ENCODE measurements at regions not wholly inside any gene's neighbourhood (a gene's known extent, or its start where the extent isn't known, plus 50 kb on each side); places are given as distances from the start of the nearest gene placed in this dataset.

DNA sequence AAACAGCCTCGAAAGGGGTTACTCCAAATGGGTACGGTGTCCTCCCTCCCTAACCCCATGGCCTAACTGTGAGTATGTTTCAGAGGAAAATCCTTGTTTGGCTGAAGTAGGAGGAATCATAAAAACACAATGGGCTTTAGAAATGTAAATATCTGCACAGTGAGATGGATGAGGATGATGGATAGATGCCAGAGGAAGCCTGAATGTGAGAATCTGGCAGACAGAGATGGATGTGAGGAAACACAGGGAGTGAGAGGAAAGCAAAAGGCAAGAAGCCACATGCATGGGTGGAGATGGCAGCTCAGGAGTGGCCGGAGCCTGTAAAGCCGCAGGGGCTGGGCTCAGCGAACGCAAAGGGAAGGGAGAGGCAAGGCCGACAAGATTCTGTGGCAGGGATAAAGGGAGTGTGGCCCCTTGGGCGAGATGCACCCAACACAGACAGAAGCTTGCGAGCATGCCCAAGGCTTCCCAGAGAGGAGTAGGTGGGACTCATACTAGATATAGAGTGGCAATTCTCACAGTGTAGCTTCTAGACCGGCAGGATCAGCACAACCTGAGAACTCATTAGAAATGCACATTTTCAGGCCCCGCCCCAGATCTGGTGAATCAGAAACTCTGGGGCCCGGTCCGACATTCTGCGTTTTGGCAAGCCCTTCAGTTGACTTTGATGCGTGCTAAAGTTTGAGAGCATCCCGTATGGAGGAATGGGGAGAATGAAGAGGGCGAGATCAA is 237.3 kb upstream of the CADM1 start:
- TF ChIP-seq, protein P1, sequence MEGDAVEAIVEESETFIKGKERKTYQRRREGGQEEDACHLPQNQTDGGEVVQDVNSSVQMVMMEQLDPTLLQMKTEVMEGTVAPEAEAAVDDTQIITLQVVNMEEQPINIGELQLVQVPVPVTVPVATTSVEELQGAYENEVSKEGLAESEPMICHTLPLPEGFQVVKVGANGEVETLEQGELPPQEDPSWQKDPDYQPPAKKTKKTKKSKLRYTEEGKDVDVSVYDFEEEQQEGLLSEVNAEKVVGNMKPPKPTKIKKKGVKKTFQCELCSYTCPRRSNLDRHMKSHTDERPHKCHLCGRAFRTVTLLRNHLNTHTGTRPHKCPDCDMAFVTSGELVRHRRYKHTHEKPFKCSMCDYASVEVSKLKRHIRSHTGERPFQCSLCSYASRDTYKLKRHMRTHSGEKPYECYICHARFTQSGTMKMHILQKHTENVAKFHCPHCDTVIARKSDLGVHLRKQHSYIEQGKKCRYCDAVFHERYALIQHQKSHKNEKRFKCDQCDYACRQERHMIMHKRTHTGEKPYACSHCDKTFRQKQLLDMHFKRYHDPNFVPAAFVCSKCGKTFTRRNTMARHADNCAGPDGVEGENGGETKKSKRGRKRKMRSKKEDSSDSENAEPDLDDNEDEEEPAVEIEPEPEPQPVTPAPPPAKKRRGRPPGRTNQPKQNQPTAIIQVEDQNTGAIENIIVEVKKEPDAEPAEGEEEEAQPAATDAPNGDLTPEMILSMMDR (IDR thresholded peaks at IDR 0.05), result no peak
- no peaks in the 10 kb centered on the region for H3K9me3 Mint-ChIP-seq (ENCODE audit: unreplicated experiment)
- H3K27ac Mint-ChIP-seq (ENCODE audit: unreplicated experiment), result no peak overlapping the region
- DNase-seq (ENCODE audit: extremely low spot score, unreplicated experiment), result no peak
- H3K27me3 Mint-ChIP-seq (ENCODE audit: unreplicated experiment), result peaks cover 33% of the 10 kb centered on the region
- no peaks in the 10 kb centered on the region for H3K36me3 Mint-ChIP-seq (ENCODE audit: unreplicated experiment)
- no peaks in the 10 kb centered on the region for H3K4me1 Mint-ChIP-seq (ENCODE audit: unreplicated experiment)
- no peak overlapping the region for H3K4me3 Mint-ChIP-seq (ENCODE audit: unreplicated experiment)

DNA sequence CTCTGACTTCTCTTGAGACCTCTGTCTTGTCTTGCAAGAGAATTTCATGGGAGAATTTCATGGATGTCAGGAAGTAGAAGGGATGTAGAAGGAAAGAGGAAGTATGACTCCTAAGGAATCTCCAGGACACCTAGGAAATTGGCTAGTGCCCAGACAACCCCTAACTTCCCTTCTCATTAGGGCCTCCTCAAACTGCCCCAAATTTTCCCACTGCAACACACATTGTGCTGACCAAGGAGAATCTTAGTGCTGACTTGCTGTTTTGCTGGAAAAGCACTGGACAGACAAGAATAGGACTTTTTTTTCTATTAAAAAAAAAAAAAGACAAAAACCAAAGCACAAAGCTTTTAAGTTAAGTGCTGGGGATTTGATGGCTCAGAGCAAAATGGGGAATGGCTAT is 236.1 kb upstream of the CADM1 start:
- no peak for DNase-seq (ENCODE audit: extremely low spot score, unreplicated experiment)
- H3K27me3 Mint-ChIP-seq (ENCODE audit: unreplicated experiment), result peaks cover 28% of the 10 kb centered on the region

DNA sequence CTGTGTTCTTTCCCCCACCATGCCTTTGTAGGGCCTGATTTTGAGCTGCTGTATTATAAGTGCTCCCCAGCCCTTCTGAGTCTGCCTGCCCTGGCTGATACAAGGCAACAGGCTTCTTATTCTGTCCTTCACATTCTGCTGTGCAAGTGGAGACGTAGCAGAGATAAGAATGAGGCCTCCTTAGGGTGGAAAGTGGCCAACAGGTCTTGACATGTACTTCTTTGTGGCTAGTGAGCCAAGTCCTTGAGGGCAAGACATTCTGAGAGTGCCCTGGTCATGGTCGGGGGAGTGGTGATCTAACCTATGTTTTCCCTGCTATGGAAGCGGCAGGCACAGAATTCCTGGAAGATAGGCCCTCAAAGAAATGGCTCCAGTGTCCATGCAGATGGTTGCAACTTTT is 235.7 kb upstream of the CADM1 start:
- Mint-ChIP-seq H3K4me3 (ENCODE audit: unreplicated experiment) (no peak overlapping the region), H3K27ac (ENCODE audit: unreplicated experiment) (no peak overlapping the region), H3K27me3 (ENCODE audit: unreplicated experiment) (peaks cover 25% of the 10 kb centered on the region), H3K36me3 (ENCODE audit: unreplicated experiment) (no peaks in the 10 kb centered on the region), H3K4me1 (ENCODE audit: unreplicated experiment) (no peaks in the 10 kb centered on the region), H3K9me3 (ENCODE audit: unreplicated experiment) (no peaks in the 10 kb centered on the region)
- no peak for DNase-seq (ENCODE audit: extremely low spot score, unreplicated experiment)
- TF ChIP-seq, protein P1 (IDR thresholded peaks at IDR 0.05), result no peak

More for the DNA sequence above, 236.1 kb upstream of the CADM1 start:
- Mint-ChIP-seq H3K27ac (ENCODE audit: unreplicated experiment) (no peak overlapping the region), H3K4me1 (ENCODE audit: unreplicated experiment) (no peaks in the 10 kb centered on the region), H3K36me3 (ENCODE audit: unreplicated experiment) (no peaks in the 10 kb centered on the region), H3K4me3 (ENCODE audit: unreplicated experiment) (no peak overlapping the region), H3K9me3 (ENCODE audit: unreplicated experiment) (no peaks in the 10 kb centered on the region)
- TF ChIP-seq, protein P1 (IDR thresholded peaks at IDR 0.05), result no peak

DNA sequence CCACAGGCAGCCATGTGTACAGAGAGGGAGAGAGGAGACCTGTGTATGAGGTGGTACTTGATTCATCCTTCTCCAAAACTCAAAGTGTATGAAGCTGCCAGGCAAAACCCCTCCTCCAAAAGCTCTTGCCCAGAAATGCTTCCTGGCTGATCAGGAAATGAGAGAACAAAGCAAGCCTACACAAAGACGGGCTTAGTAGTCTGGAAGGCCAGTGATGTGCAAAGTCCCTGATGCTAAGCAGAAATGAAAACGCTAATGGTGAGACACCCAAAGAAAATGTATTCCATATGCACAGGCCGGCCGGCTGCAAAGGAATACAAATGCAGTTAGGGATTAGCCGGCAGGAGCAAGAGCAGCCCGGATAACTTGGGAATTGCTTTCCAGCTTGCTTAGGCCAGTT is 234.9 kb upstream of the CADM1 start:
- H3K4me3 Mint-ChIP-seq (ENCODE audit: unreplicated experiment), result no peak overlapping the region
- no peaks in the 10 kb centered on the region for H3K36me3 Mint-ChIP-seq (ENCODE audit: unreplicated experiment)
- H3K27me3 Mint-ChIP-seq (ENCODE audit: unreplicated experiment), result peaks cover 22% of the 10 kb centered on the region
- no peak overlapping the region for H3K27ac Mint-ChIP-seq (ENCODE audit: unreplicated experiment)
- no peaks in the 10 kb centered on the region for H3K9me3 Mint-ChIP-seq (ENCODE audit: unreplicated experiment)
- TF ChIP-seq, protein P1 (IDR thresholded peaks at IDR 0.05), result no peak
- no peaks in the 10 kb centered on the region for H3K4me1 Mint-ChIP-seq (ENCODE audit: unreplicated experiment)
- no peak for DNase-seq (ENCODE audit: extremely low spot score, unreplicated experiment)

DNA sequence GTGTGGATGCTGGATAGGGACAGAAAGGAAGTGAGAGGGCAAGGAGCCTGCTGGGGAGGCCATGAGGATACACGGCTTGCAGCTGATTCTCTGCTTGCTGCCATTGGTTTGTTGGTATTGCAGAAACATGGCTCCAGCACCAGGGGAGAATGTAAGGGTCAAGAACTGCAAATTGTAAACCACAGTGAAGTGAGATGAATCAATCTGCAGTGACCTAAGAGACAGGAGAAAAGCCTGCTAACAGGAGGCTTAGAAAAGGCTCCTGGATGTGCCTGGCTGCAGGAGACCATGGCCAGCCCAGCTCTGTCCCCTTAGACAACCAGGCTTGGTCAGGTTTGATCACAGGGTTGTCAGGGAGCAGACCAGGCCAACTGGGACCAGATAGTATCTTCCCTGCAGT is 233.7 kb upstream of the CADM1 start:
- Mint-ChIP-seq H3K36me3 (ENCODE audit: unreplicated experiment) (no peaks in the 10 kb centered on the region), H3K9me3 (ENCODE audit: unreplicated experiment) (no peaks in the 10 kb centered on the region), H3K4me1 (ENCODE audit: unreplicated experiment) (no peaks in the 10 kb centered on the region), H3K27me3 (ENCODE audit: unreplicated experiment) (peaks cover 12% of the 10 kb centered on the region), H3K27ac (ENCODE audit: unreplicated experiment) (no peak overlapping the region), H3K4me3 (ENCODE audit: unreplicated experiment) (no peak overlapping the region)
- no peak for DNase-seq (ENCODE audit: extremely low spot score, unreplicated experiment)
- TF ChIP-seq, protein P1 (IDR thresholded peaks at IDR 0.05), result no peak
